Endothelial cell (in vitro differentiated cells): ENCODE measurements at regions not wholly inside any gene's neighbourhood (a gene's known extent, or its start where the extent isn't known, plus 50 kb on each side); places are given as distances from the start of the nearest gene placed in this dataset.

Experiments
- DNase-seq: peaks from one replicate; pipeline ENCODE4 v3.0.0; 2021; ENCODE audit warnings: low spot score
- H3K27ac Mint-ChIP-seq: one replicate; pipeline ENCODE4 v1.8.0; 2021; ENCODE audit warnings: mixed read lengths, inconsistent platforms; ENCODE audit not compliant: unreplicated experiment
- H3K27me3 Mint-ChIP-seq: one replicate; pipeline ENCODE4 v1.8.0; 2021; ENCODE audit warnings: mild to moderate bottlenecking, moderate library complexity, mixed read lengths, inconsistent platforms; ENCODE audit not compliant: unreplicated experiment
- H3K36me3 Mint-ChIP-seq: one replicate; pipeline ENCODE4 v1.8.0; 2021; ENCODE audit warnings: mild to moderate bottlenecking, low read depth, mixed read lengths, inconsistent platforms; ENCODE audit not compliant: unreplicated experiment
- H3K4me1 Mint-ChIP-seq: one replicate; pipeline ENCODE4 v1.8.0; 2021; ENCODE audit warnings: mild to moderate bottlenecking, mixed read lengths, inconsistent platforms; ENCODE audit not compliant: unreplicated experiment
- H3K4me3 Mint-ChIP-seq: one replicate; pipeline ENCODE4 v1.8.0; 2021; ENCODE audit warnings: mild to moderate bottlenecking, mixed read lengths, inconsistent platforms; ENCODE audit not compliant: unreplicated experiment
- H3K9me3 Mint-ChIP-seq: one replicate; pipeline ENCODE4 v1.8.0; 2021; ENCODE audit warnings: mixed read lengths, inconsistent platforms; ENCODE audit not compliant: unreplicated experiment
- CTCF ChIP-seq: fragments of 200-600 bp; sonication (generic); IDR thresholded peaks from one replicate; pipeline ENCODE4 v1.5.0; 2021; ENCODE audit warnings: antibody characterized with exemption; ENCODE audit not compliant: unreplicated experiment

GRCh38 chr5:8694545-8694944, 825.6 kb downstream of the MTRR start:
- Mint-ChIP-seq H3K9me3 (no peaks in the 10 kb centered on the region), H3K27me3 (no peaks in the 10 kb centered on the region), H3K4me3 (no peak overlapping the region), H3K27ac (no peak overlapping the region), H3K36me3 (no peaks in the 10 kb centered on the region), H3K4me1 (no peaks in the 10 kb centered on the region)
- TF ChIP-seq CTCF = no peak
- no peak for DNase-seq

GRCh38 chr5:8695902-8696845, 827.2 kb downstream of the MTRR start:
- Mint-ChIP-seq H3K4me3 (no peak overlapping the region), H3K9me3 (no peaks in the 10 kb centered on the region), H3K27me3 (no peaks in the 10 kb centered on the region), H3K36me3 (no peaks in the 10 kb centered on the region), H3K27ac (no peak overlapping the region), H3K4me1 (no peaks in the 10 kb centered on the region)
- no peak for DNase-seq
- no peak for TF ChIP-seq CTCF

- Mint-ChIP-seq H3K4me1 (no peaks in the 10 kb centered on the region), H3K9me3 (no peaks in the 10 kb centered on the region), H3K36me3 (no peaks in the 10 kb centered on the region), H3K4me3 (no peak overlapping the region), H3K27ac (no peak overlapping the region), H3K27me3 (no peaks in the 10 kb centered on the region)
- no peak for DNase-seq
- no peak for TF ChIP-seq CTCF
Observed at GRCh38 chr5:8700222-8700621, 831.3 kb downstream of the MTRR start.

- Mint-ChIP-seq H3K4me3 (no peak overlapping the region), H3K27me3 (no peaks in the 10 kb centered on the region), H3K4me1 (no peaks in the 10 kb centered on the region), H3K27ac (no peak overlapping the region), H3K36me3 (no peaks in the 10 kb centered on the region), H3K9me3 (no peaks in the 10 kb centered on the region)
- DNase-seq = no peak
- TF ChIP-seq CTCF = no peak
Observed at GRCh38 chr5:8700671-8701070, 831.7 kb downstream of the MTRR start.

GRCh38 chr5:8701251-8701650, 832.3 kb downstream of the MTRR start:
- no peaks in the 10 kb centered on the region for H3K9me3 Mint-ChIP-seq
- no peak for DNase-seq
- no peaks in the 10 kb centered on the region for H3K27me3 Mint-ChIP-seq
- no peaks in the 10 kb centered on the region for H3K4me1 Mint-ChIP-seq
- H3K36me3 Mint-ChIP-seq = no peaks in the 10 kb centered on the region
- no peak overlapping the region for H3K27ac Mint-ChIP-seq
- no peak for TF ChIP-seq CTCF
- no peak overlapping the region for H3K4me3 Mint-ChIP-seq
